HG02759 (cell line): ENCODE measurements at regions not wholly inside any gene's neighbourhood (a gene's known extent, or its start where the extent isn't known, plus 50 kb on each side); places are given as distances from the start of the nearest gene placed in this dataset.
A peak's percentile ranks its signal among the peaks of the same experiment; 100 is the strongest.

Experiments
- ATAC-seq: cut with Tn5 transposase; IDR thresholded peaks from one replicate; pipeline ENCODE4 v1.9.1; 2021; ENCODE audit warnings: mild to moderate bottlenecking, moderate library complexity; ENCODE audit not compliant: unreplicated experiment

- ATAC-seq, result no peak
These were observed 91.5 kb upstream of the SMNDC1 start for GRCh38 chr10:110396284-110396651.

- ATAC-seq, result no peak
These were observed 93.1 kb upstream of the SMNDC1 start for GRCh38 chr10:110397856-110398255.

- ATAC-seq, result no peak
These were observed 93.8 kb upstream of the SMNDC1 start for GRCh38 chr10:110398419-110399105.

GRCh38 chr10:110399106-110399964 is 94.6 kb upstream of the SMNDC1 start:
- no peak for ATAC-seq

- ATAC-seq, result no peak
These were observed 95.5 kb upstream of the SMNDC1 start for GRCh38 chr10:110399965-110400933.

- no peak for ATAC-seq
These were observed 96.2 kb upstream of the DUSP5 start for GRCh38 chr10:110401401-110402076.

GRCh38 chr10:110402077-110402416 is 95.7 kb upstream of the DUSP5 start:
- no peak for ATAC-seq

GRCh38 chr10:110403593-110403992 is 94.1 kb upstream of the DUSP5 start:
- no peak for ATAC-seq

GRCh38 chr10:110404413-110404812 is 93.3 kb upstream of the DUSP5 start:
- ATAC-seq, result no peak

- no peak for ATAC-seq
These were observed 92.9 kb upstream of the DUSP5 start for GRCh38 chr10:110404825-110405224.

- ATAC-seq, result no peak
These were observed 92.3 kb upstream of the DUSP5 start for GRCh38 chr10:110405380-110405779.

- ATAC-seq, result no peak
These were observed 90.2 kb upstream of the DUSP5 start for GRCh38 chr10:110407301-110408170.

- ATAC-seq, result no peak
These were observed 89.4 kb upstream of the DUSP5 start for GRCh38 chr10:110408203-110408871.

GRCh38 chr10:110408943-110409342 is 88.8 kb upstream of the DUSP5 start:
- ATAC-seq, result no peak

- ATAC-seq, result no peak
These were observed 88.2 kb upstream of the DUSP5 start for GRCh38 chr10:110409488-110409887.

- ATAC-seq, result peak; percentile 21
These were observed 87.8 kb upstream of the DUSP5 start for GRCh38 chr10:110409926-110410325.

- no peak for ATAC-seq
These were observed 87.2 kb upstream of the DUSP5 start for GRCh38 chr10:110410329-110411046.

GRCh38 chr10:110411047-110411410 is 86.7 kb upstream of the DUSP5 start:
- no peak for ATAC-seq
